Motor neuron (in vitro differentiated cells): ENCODE measurements at regions not wholly inside any gene's neighbourhood (a gene's known extent, or its start where the extent isn't known, plus 50 kb on each side); places are given as distances from the start of the nearest gene placed in this dataset.
"Not testable (repeated sequence)": the region's sequence is repeated elsewhere in the genome, so short reads cannot be mapped to it uniquely, and the experiment has no call there.

Source experiments
- ATAC-seq, 8 experiments: fragments of 200-7000 bp; cut with Tn5 transposase; replicated peaks in 6 of 8; 2 replicates each; pipeline ENCODE4 v1.8.0; 2021; ENCODE audit warnings: mild to moderate bottlenecking in 8 of 8, moderate library complexity in 8 of 8
- H3K27ac ChIP-seq, 2 donors: fragments of 250-450 bp; sonication (Bioruptor Pico); 2 replicates each; pipeline ENCODE4 v1.9.0; 2021; ENCODE audit warnings: antibody characterized with exemption in 2 of 2, mild to moderate bottlenecking in 2 of 2, moderate library complexity in 1 of 2
- H3K4me1 ChIP-seq, 2 donors: fragments of 250-450 bp; sonication (Bioruptor Pico); replicated peaks in 1 of 2; 2 replicates each; pipeline ENCODE4 v1.6.1; 2021; ENCODE audit warnings: antibody characterized with exemption in 2 of 2, mild to moderate bottlenecking in 2 of 2, moderate library complexity in 1 of 2
- H3K4me3 ChIP-seq, 5 donors: fragments of 250-450 bp; sonication (Bioruptor Pico); 2 replicates each; pipeline ENCODE4 v1.9.0; 2021; ENCODE audit warnings: antibody characterized with exemption in 5 of 5, mild to moderate bottlenecking in 5 of 5, moderate library complexity in 4 of 5
- WGBS, 10 experiments: fragments of 450-650 bp; shearing (Covaris generic); methylation state at CpG; one replicate each; pipeline ENCODE4 v1.0.0; 2022; 5-methylcytosine and 5-hydroxymethylcytosine counted together
- in situ Hi-C, 9 experiments: fragments of 400-800 bp; cut with MboI; loops; one replicate each; pipeline ENCODE4 v1.15.0; 2021; ENCODE audit warnings: low sequenced_read_pairs in 9 of 9, low pct_unique_long_range_greater_than_20kb in 2 of 9; ENCODE audit not compliant: unreplicated experiment in 9 of 9

- in situ Hi-C loops: loop anchor here in 5 of 9 experiments (25.0 kb wide), 1 partner anchor 250 kb away; no protein-coding TSS in a partner anchor
- H3K27ac ChIP-seq: no peak overlapping the region
- ATAC-seq: peak in 7 of 8 experiments; percentile 22 to 54 (median 35)
- WGBS, 10 experiments: 77 to 95% (median 80%) methylated on average over 1 to 8 of the region's 10 CpGs; no CpG with 5 or more reads in 5 of the 10 experiments
- no peaks in the 10 kb centered on the region for H3K4me1 ChIP-seq
- no peak overlapping the region for H3K4me3 ChIP-seq
Measured at GRCh38 chr15:66862111-66862939, 160.3 kb downstream of the SMAD6 start.

GRCh38 chr15:66862940-66863335 lies 160.9 kb downstream of the SMAD6 start:
- no peak overlapping the region for H3K27ac ChIP-seq
- ATAC-seq: peak; percentile 85 to 92 (median 90)
- in situ Hi-C loops: loop anchor here in 5 of 9 experiments (25.0 kb wide), 1 partner anchor 251 kb away; no protein-coding TSS in a partner anchor
- H3K4me3 ChIP-seq: no peak overlapping the region
- 0 to 10% (median 2%) methylated on average over 4 to 7 of the region's 9 CpGs; no CpG with 5 or more reads in 5 of the 10 experiments for WGBS, 10 experiments
- H3K4me1 ChIP-seq: no peaks in the 10 kb centered on the region

DNA sequence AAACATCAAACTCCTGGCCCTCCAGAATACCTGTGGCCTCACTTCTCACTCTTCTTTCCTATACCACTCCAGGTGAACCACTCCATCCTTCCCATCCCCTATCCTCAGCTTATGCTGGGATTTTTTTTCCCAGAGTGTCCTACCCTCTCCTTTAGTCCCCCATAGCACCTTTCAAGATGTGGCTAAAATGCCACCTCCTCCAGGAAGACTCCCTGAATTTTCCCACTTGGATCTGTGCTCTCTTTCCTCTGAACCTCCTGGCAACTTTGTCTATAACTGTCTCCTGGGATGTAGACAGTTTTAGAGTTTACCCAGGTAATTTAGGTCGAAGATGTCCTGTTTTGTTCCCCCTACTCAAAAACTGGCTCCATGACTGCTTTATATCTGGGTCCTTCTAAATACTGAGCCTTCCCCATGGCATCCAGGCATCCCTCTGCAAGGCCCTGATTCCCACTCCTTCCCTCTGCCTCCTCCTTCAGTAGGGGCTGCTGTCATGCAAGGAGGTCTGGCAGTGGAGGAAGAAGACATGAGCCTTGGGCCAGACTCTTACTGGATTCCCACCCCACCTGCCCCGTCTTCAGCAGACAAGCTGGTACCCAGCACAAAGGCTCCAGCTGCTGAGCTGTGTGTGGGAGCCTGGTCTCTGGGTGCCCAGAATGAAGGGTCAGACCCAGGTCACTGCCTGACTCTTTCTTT lies 161.5 kb downstream of the SMAD6 start:
- Histone ChIP-seq H3K4me1 (no peaks in the 10 kb centered on the region), H3K4me3 (no peak overlapping the region), H3K27ac (no peak overlapping the region)
- no peak for ATAC-seq
- 55 to 100% (median 81%) methylated on average over 1 to 2 of the region's 2 CpGs; no CpG with 5 or more reads in 6 of the 10 experiments for WGBS, 10 experiments
- in situ Hi-C loops: loop anchor here in 5 of 9 experiments (25.0 kb wide), 1 partner anchor 251 kb away; no protein-coding TSS in a partner anchor

- no peak overlapping the region for H3K4me3 ChIP-seq
- in situ Hi-C loops: loop anchor here in 5 of 9 experiments (25.0 kb wide), 1 partner anchor 252 kb away; no protein-coding TSS in a partner anchor
- no peak for ATAC-seq
- H3K27ac ChIP-seq: no peak overlapping the region
- no peaks in the 10 kb centered on the region for H3K4me1 ChIP-seq
- 60 to 100% (median 100%) methylated on average over 1 to 6 of the region's 9 CpGs; no CpG with 5 or more reads in 4 of the 10 experiments for WGBS, 10 experiments
Measured at GRCh38 chr15:66864086-66864830, 162.2 kb downstream of the SMAD6 start.

DNA sequence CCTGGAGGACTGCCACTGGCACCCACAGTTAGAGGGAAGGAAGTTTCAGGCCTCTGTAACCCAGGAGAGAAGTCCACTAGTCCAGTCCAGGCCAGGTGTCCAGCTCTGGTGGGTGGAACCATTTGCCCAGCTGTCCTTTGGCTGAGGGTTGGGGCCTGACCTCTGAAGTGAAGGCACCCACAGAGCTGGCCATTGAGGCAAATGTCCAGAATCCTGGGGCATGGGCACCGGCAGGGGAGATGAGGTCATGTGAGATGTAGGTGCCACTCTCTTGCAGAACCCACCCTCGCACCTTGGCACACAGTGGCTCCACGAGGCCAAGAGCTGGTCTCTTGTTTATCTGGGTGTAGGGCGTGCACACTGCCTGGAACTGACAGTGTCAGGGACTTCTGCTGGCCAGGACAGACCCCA lies 162.8 kb downstream of the SMAD6 start:
- in situ Hi-C loops: loop anchor here in 5 of 9 experiments (25.0 kb wide), 1 partner anchor 253 kb away; no protein-coding TSS in a partner anchor
- 83 to 90% (median 83%) methylated on average over 1 to 2 of the region's 4 CpGs; no CpG with 5 or more reads in 7 of the 10 experiments for WGBS, 10 experiments
- no peak overlapping the region for H3K4me3 ChIP-seq
- no peaks in the 10 kb centered on the region for H3K4me1 ChIP-seq
- H3K27ac ChIP-seq: no peak overlapping the region
- no peak for ATAC-seq

- in situ Hi-C loops: loop anchor here in 5 of 9 experiments (25.0 kb wide), 1 partner anchor 254 kb away; no protein-coding TSS in a partner anchor
- no peak for ATAC-seq
- 60 to 100% (median 83%) methylated on average over 1 to 6 of the region's 15 CpGs; no CpG with 5 or more reads in 2 of the 10 experiments for WGBS, 10 experiments
- Histone ChIP-seq H3K4me3 (no peak overlapping the region), H3K27ac (no peak overlapping the region), H3K4me1 (no peaks in the 10 kb centered on the region)
Measured at GRCh38 chr15:66865622-66866611, 163.9 kb downstream of the SMAD6 start.

DNA sequence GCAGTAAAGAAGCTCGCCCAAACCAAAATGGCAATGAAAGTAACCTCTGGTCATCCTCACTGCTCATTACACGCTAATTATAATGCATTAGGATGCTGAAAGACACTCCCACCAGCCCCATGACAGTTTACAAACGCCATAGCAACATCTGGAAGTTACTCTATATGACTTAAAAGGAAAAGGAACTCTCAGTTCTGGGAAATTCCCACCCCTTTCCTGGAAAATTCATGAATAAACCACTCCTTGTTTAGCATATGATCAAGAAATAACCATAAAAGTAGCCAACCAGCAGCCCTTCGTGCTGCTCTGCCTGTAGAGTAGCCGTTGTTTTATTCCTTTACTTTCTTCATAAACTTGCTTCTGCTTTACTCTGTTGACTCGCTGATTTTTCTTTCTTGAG lies 164.6 kb downstream of the SMAD6 start:
- in situ Hi-C loops: loop anchor here in 5 of 9 experiments (25.0 kb wide), 1 partner anchor 254 kb away; no protein-coding TSS in a partner anchor
- 10 to 93% (median 76%) methylated on average over 1 to 6 of the region's 6 CpGs; no CpG with 5 or more reads in 2 of the 10 experiments for WGBS, 10 experiments

GRCh38 chr15:66868918-66869317 lies 166.9 kb downstream of the SMAD6 start:
- no peak overlapping the region for H3K27ac ChIP-seq
- no peak overlapping the region for H3K4me3 ChIP-seq
- in situ Hi-C loops: loop anchor here in 5 of 9 experiments (25.0 kb wide), 1 partner anchor 257 kb away; no protein-coding TSS in a partner anchor
- ATAC-seq: peak in 2 of 8 experiments; percentile 37 to 56
- no peaks in the 10 kb centered on the region for H3K4me1 ChIP-seq
- 60 to 100% (median 67%) methylated on average over 1 of the region's 1 CpG; no CpG with 5 or more reads in 5 of the 10 experiments for WGBS, 10 experiments

More for the DNA sequence above, 164.6 kb downstream of the SMAD6 start:
- ATAC-seq: peak in 3 of 8 experiments; percentile 17 to 50 (median 38)
- no peak overlapping the region for H3K4me3 ChIP-seq
- no peak overlapping the region for H3K27ac ChIP-seq
- no peaks in the 10 kb centered on the region for H3K4me1 ChIP-seq

GRCh38 chr15:66870880-66871388 lies 168.9 kb downstream of the SMAD6 start:
- Histone ChIP-seq H3K27ac (no peak overlapping the region), H3K4me1 (no peaks in the 10 kb centered on the region), H3K4me3 (no peak overlapping the region)
- ATAC-seq: no peak
- in situ Hi-C loops: loop anchor here in 5 of 9 experiments (25.0 kb wide), 1 partner anchor 259 kb away; no protein-coding TSS in a partner anchor

DNA sequence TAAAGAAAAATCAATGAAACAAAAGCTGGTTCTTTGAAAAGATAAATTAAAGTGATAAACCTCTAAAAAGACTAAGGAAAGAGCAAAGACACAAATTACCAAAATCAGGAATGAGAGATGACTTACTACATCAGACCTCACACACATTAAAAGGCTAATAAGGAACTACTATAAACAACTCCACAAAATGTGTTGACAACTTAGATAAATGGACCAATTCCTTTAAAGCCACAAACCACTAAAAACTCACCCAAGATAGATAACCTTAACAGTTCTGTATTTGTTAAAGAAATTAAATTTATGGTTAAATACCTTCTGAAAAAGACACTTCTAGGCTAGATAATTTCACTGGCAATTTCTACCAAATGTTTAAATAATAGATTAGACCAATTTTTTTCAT lies 170.4 kb downstream of the SMAD6 start:
- Histone ChIP-seq H3K4me3 (no peak overlapping the region), H3K4me1 (peaks cover 5% of the 10 kb centered on the region in 2 donors), H3K27ac (no peak overlapping the region)
- no peak for ATAC-seq
- in situ Hi-C loops: loop anchor here in 5 of 9 experiments (25.0 kb wide), 1 partner anchor 260 kb away; no protein-coding TSS in a partner anchor

- not testable (repeated sequence) for H3K4me3 ChIP-seq, H3K27ac ChIP-seq, ATAC-seq
- peaks cover 14% of the 10 kb centered on the region in 2 donors for H3K4me1 ChIP-seq
- WGBS, 10 experiments: 83 to 100% (median 95%) methylated on average over 1 to 3 of the region's 3 CpGs; no CpG with 5 or more reads in 2 of the 10 experiments
- in situ Hi-C loops: loop anchor here in 5 of 9 experiments (25.0 kb wide), 1 partner anchor 261 kb away; no protein-coding TSS in a partner anchor
Measured at GRCh38 chr15:66873331-66873730, 171.3 kb downstream of the SMAD6 start.
